Dermis microvascular lymphatic vessel endothelial cell (primary cell): ENCODE measurements at regions not wholly inside any gene's neighbourhood (a gene's known extent, or its start where the extent isn't known, plus 50 kb on each side); places are given as distances from the start of the nearest gene placed in this dataset.

Experiments used
- DNase-seq, 2 donors: peaks; one replicate each; pipeline versions ENCODE4 v3.0.0 to v3.0.0-alpha.2; 2010; ENCODE audit warnings: low read depth in 2 of 2

- DNase-seq = no peak
Measured at GRCh38 chr1:193654951-193655735, 468.7 kb upstream of the B3GALT2 start.

- DNase-seq = no peak
Measured at GRCh38 chr1:193649587-193649986, 463.2 kb upstream of the B3GALT2 start.

- no peak for DNase-seq
Measured at GRCh38 chr1:193634876-193635275, 448.5 kb upstream of the B3GALT2 start.

- DNase-seq = no peak
Measured at GRCh38 chr1:193634470-193634869, 448.1 kb upstream of the B3GALT2 start.

GRCh38 chr1:193633991-193634390 is 447.6 kb upstream of the B3GALT2 start:
- DNase-seq = no peak

- no peak for DNase-seq
Measured at GRCh38 chr1:193633093-193633492, 446.7 kb upstream of the B3GALT2 start.

- peak; percentile 25 to 65 for DNase-seq
Measured at GRCh38 chr1:193631306-193631705, 444.9 kb upstream of the B3GALT2 start.

- peak; percentile 35 to 59 for DNase-seq
Measured at GRCh38 chr1:193629875-193630274, 443.5 kb upstream of the B3GALT2 start.

- DNase-seq = no peak
Measured at GRCh38 chr1:193626695-193627094, 440.3 kb upstream of the B3GALT2 start.

GRCh38 chr1:193625255-193625654 is 438.8 kb upstream of the B3GALT2 start:
- DNase-seq = no peak

GRCh38 chr1:193619911-193620310 is 433.5 kb upstream of the B3GALT2 start:
- no peak for DNase-seq

GRCh38 chr1:193614817-193615216 is 428.4 kb upstream of the B3GALT2 start:
- DNase-seq = peak; percentile 37 to 87

GRCh38 chr1:193614275-193614674 is 427.9 kb upstream of the B3GALT2 start:
- DNase-seq = no peak

- DNase-seq = no peak
Measured at GRCh38 chr1:193613041-193613440, 426.6 kb upstream of the B3GALT2 start.

GRCh38 chr1:193609592-193609991 is 423.2 kb upstream of the B3GALT2 start:
- DNase-seq = peak; percentile 30 to 31

- no peak for DNase-seq
Measured at GRCh38 chr1:193607787-193608186, 421.4 kb upstream of the B3GALT2 start.

- no peak for DNase-seq
Measured at GRCh38 chr1:193606035-193606434, 419.6 kb upstream of the B3GALT2 start.

GRCh38 chr1:193602705-193603104 is 416.3 kb upstream of the B3GALT2 start:
- no peak for DNase-seq

GRCh38 chr1:193593147-193593885 is 406.9 kb upstream of the B3GALT2 start:
- no peak for DNase-seq

- no peak for DNase-seq
Measured at GRCh38 chr1:193592317-193592716, 405.9 kb upstream of the B3GALT2 start.

- DNase-seq = peak in 1 of 2 donors; percentile 11
Measured at GRCh38 chr1:193590102-193590501, 403.7 kb upstream of the B3GALT2 start.

- DNase-seq = peak; percentile 43 to 65
Measured at GRCh38 chr1:193589597-193590040, 403.2 kb upstream of the B3GALT2 start.
